Thymus (tissue), 11 donors: ENCODE measurements at regions not wholly inside any gene's neighbourhood (a gene's known extent, or its start where the extent isn't known, plus 50 kb on each side); places are given as distances from the start of the nearest gene placed in this dataset.

ENCODE experiments used
- DNase-seq, 9 donors: peaks; one replicate each; pipeline ENCODE4 v3.0.0-alpha.2; 2013; ENCODE audit warnings: low spot score in 9 of 9, low read depth in 6 of 9, missing footprints in 1 of 9
- H3K27ac ChIP-seq, 2 donors: one replicate each; pipeline ENCODE4 v1.5.1; 2013; ENCODE audit warnings: control low read depth in 1 of 2, low read depth in 1 of 2, low read length in 1 of 2, mild to moderate bottlenecking in 1 of 2, moderate library complexity in 1 of 2
- H3K27me3 ChIP-seq, 2 donors: one replicate each; pipeline ENCODE4 v1.5.1; 2013; ENCODE audit warnings: low read length in 1 of 2; ENCODE audit not compliant: control insufficient read depth in 2 of 2, insufficient read depth in 1 of 2
- H3K36me3 ChIP-seq, 2 donors: one replicate each; pipeline ENCODE4 v1.5.1; 2013; ENCODE audit warnings: low read length in 1 of 2, mild to moderate bottlenecking in 1 of 2, moderate library complexity in 1 of 2; ENCODE audit not compliant: control insufficient read depth in 2 of 2, insufficient read depth in 2 of 2
- H3K4me1 ChIP-seq, 2 donors: one replicate each; pipeline ENCODE4 v1.5.1; 2013; ENCODE audit warnings: low read length in 2 of 2; ENCODE audit not compliant: control insufficient read depth in 2 of 2, insufficient read depth in 2 of 2
- H3K4me3 ChIP-seq, 2 donors: one replicate each; pipeline ENCODE4 v1.5.1; 2013; ENCODE audit warnings: low read length in 2 of 2, control low read depth in 1 of 2, mild to moderate bottlenecking in 1 of 2
- H3K9me3 ChIP-seq, 2 donors: one replicate each; pipeline ENCODE4 v1.5.1; 2013; ENCODE audit warnings: low read length in 1 of 2, mild to moderate bottlenecking in 1 of 2; ENCODE audit not compliant: control insufficient read depth in 2 of 2, insufficient read depth in 1 of 2
- WGBS: extraction: QIAGEN DNeasy Blood & Tissue Kit; methylation state at CpG from one replicate; pipeline ENCODE4 v1.1.7; 2013; 5-methylcytosine and 5-hydroxymethylcytosine counted together
- donor health status: healthy.

GRCh38 chr12:45131506-45131905 is 80.6 kb upstream of the DBX2 start:
- Histone ChIP-seq H3K27ac (peak overlapping the region in 1 of 2 donors; percentile 20), H3K36me3 (no peaks in the 10 kb centered on the region), H3K27me3 (no peaks in the 10 kb centered on the region), H3K9me3 (no peaks in the 10 kb centered on the region), H3K4me1 (peaks cover 7 to 19% of the 10 kb centered on the region in 2 donors), H3K4me3 (no peak overlapping the region)
- DNase-seq = peak in 2 of 9 donors; percentile 5 to 34

- Histone ChIP-seq H3K9me3 (no peaks in the 10 kb centered on the region), H3K4me3 (no peak overlapping the region), H3K4me1 (no peaks in the 10 kb centered on the region), H3K27me3 (no peaks in the 10 kb centered on the region), H3K36me3 (no peaks in the 10 kb centered on the region), H3K27ac (no peak overlapping the region)
- 68% methylated on average over 2 of the region's 2 CpGs for WGBS
- DNase-seq = no peak
Measured at GRCh38 chr12:45138609-45139008, 77.3 kb upstream of the ANO6 start.

GRCh38 chr12:45148006-45148405 is 67.9 kb upstream of the ANO6 start:
- Histone ChIP-seq H3K27ac (no peak overlapping the region), H3K4me1 (no peaks in the 10 kb centered on the region), H3K36me3 (no peaks in the 10 kb centered on the region), H3K9me3 (peaks cover 0 to 5% of the 10 kb centered on the region in 2 donors), H3K27me3 (no peaks in the 10 kb centered on the region), H3K4me3 (no peak overlapping the region)
- 96% methylated on average over 1 of the region's 1 CpG for WGBS
- no peak for DNase-seq

- DNase-seq = no peak
- H3K9me3 ChIP-seq = peaks cover 0 to 5% of the 10 kb centered on the region in 2 donors
- no peaks in the 10 kb centered on the region for H3K27me3 ChIP-seq
- no peak overlapping the region for H3K4me3 ChIP-seq
- H3K36me3 ChIP-seq = no peaks in the 10 kb centered on the region
- H3K4me1 ChIP-seq = no peaks in the 10 kb centered on the region
- no peak overlapping the region for H3K27ac ChIP-seq
- WGBS = 98% methylated on average over 3 of the region's 3 CpGs
Measured at GRCh38 chr12:45148619-45149018, 67.3 kb upstream of the ANO6 start.

GRCh38 chr12:45165284-45165683 is 50.6 kb upstream of the ANO6 start:
- H3K9me3 ChIP-seq = no peaks in the 10 kb centered on the region
- no peaks in the 10 kb centered on the region for H3K36me3 ChIP-seq
- 97% methylated on average over 1 of the region's 1 CpG for WGBS
- H3K4me1 ChIP-seq = peaks cover 0 to 4% of the 10 kb centered on the region in 2 donors
- no peak overlapping the region for H3K4me3 ChIP-seq
- no peaks in the 10 kb centered on the region for H3K27me3 ChIP-seq
- no peak overlapping the region for H3K27ac ChIP-seq
- DNase-seq = no peak

GRCh38 chr12:45166056-45166455 is 49.8 kb upstream of the ANO6 start:
- H3K4me1 ChIP-seq = peaks cover 0 to 4% of the 10 kb centered on the region in 2 donors
- no peak for DNase-seq
- H3K27ac ChIP-seq = no peak overlapping the region

More at GRCh38 chr12:45166056-45166455, 49.8 kb upstream of the ANO6 start:
- no peak overlapping the region for H3K4me3 ChIP-seq
- H3K9me3 ChIP-seq = no peaks in the 10 kb centered on the region
- no peaks in the 10 kb centered on the region for H3K36me3 ChIP-seq
- no peaks in the 10 kb centered on the region for H3K27me3 ChIP-seq
